Endodermal cell (in vitro differentiated cells): ENCODE measurements at regions not wholly inside any gene's neighbourhood (a gene's known extent, or its start where the extent isn't known, plus 50 kb on each side); places are given as distances from the start of the nearest gene placed in this dataset.
A peak's percentile ranks its signal among the peaks of the same experiment; 100 is the strongest.

Experiments used
- DNase-seq: peaks from one replicate; pipeline ENCODE4 v3.0.0-alpha.2; 2017
- H3K27ac ChIP-seq: 2 replicates; pipeline ENCODE4 v1.5.1; 2013; ENCODE audit warnings: mild to moderate bottlenecking, low read depth, low read length, moderate library complexity
- H3K27me3 ChIP-seq: 2 replicates; pipeline ENCODE4 v1.6.1; 2013; ENCODE audit warnings: mild to moderate bottlenecking, low read length, moderate library complexity; ENCODE audit not compliant: insufficient read depth, control insufficient read depth, poor library complexity, severe bottlenecking
- H3K36me3 ChIP-seq: 2 replicates; pipeline ENCODE4 v1.7.0; 2013; ENCODE audit warnings: mild to moderate bottlenecking, low read length, moderate library complexity; ENCODE audit not compliant: control insufficient read depth, insufficient read depth
- H3K4me1 ChIP-seq: one replicate; pipeline ENCODE4 v1.7.0; 2013; ENCODE audit warnings: low read length; ENCODE audit not compliant: control insufficient read depth, insufficient read depth
- H3K4me3 ChIP-seq: 2 replicates; pipeline ENCODE4 v1.5.1; 2013; ENCODE audit warnings: mild to moderate bottlenecking, low read length, moderate library complexity
- H3K9ac ChIP-seq: 2 replicates; pipeline ENCODE4 v1.6.1; 2013; ENCODE audit warnings: mild to moderate bottlenecking, low read length, moderate library complexity; ENCODE audit not compliant: poor library complexity, severe bottlenecking; ENCODE audit errors: extremely low read depth
- H3K9me3 ChIP-seq: 2 replicates; pipeline ENCODE4 v1.6.1; 2013; ENCODE audit warnings: mild to moderate bottlenecking, low read length, moderate library complexity; ENCODE audit not compliant: control insufficient read depth
- H3K27ac Mint-ChIP-seq: 2 replicates; pipeline ENCODE4 v1.8.0; 2020; ENCODE audit warnings: mixed read lengths
- H3K27me3 Mint-ChIP-seq: 2 replicates; pipeline ENCODE4 v1.8.0; 2021; ENCODE audit warnings: mild to moderate bottlenecking, mixed read lengths; ENCODE audit not compliant: insufficient read depth
- H3K36me3 Mint-ChIP-seq: 2 replicates; pipeline ENCODE4 v1.8.0; 2020; ENCODE audit warnings: low read depth, mixed read lengths
- H3K4me1 Mint-ChIP-seq: 2 replicates; pipeline ENCODE4 v1.8.0; 2020; ENCODE audit warnings: mixed read lengths
- H3K4me3 Mint-ChIP-seq: 2 replicates; pipeline ENCODE4 v1.8.0; 2020; ENCODE audit warnings: mild to moderate bottlenecking, moderate library complexity, mixed read lengths
- H3K9me3 Mint-ChIP-seq: 2 replicates; pipeline ENCODE4 v1.8.0; 2020; ENCODE audit warnings: mild to moderate bottlenecking, mixed read lengths
- CTCF ChIP-seq: fragments of 200-600 bp; sonication (generic); conservative IDR thresholded peaks from 2 replicates; pipeline ENCODE4 v1.5.0; 2021; ENCODE audit warnings: antibody characterized with exemption, mild to moderate bottlenecking
- WGBS, 2 experiments: methylation state at CpG; one replicate each; pipeline versions ENCODE4 v1.1.5 to v1.1.7; 2013; ENCODE audit warnings: missing lambda C conversion rate in 2 of 2, mixed read lengths in 1 of 2; ENCODE audit not compliant: insufficient coverage in 1 of 2, insufficient read length in 1 of 2; 5-methylcytosine and 5-hydroxymethylcytosine counted together

DNA sequence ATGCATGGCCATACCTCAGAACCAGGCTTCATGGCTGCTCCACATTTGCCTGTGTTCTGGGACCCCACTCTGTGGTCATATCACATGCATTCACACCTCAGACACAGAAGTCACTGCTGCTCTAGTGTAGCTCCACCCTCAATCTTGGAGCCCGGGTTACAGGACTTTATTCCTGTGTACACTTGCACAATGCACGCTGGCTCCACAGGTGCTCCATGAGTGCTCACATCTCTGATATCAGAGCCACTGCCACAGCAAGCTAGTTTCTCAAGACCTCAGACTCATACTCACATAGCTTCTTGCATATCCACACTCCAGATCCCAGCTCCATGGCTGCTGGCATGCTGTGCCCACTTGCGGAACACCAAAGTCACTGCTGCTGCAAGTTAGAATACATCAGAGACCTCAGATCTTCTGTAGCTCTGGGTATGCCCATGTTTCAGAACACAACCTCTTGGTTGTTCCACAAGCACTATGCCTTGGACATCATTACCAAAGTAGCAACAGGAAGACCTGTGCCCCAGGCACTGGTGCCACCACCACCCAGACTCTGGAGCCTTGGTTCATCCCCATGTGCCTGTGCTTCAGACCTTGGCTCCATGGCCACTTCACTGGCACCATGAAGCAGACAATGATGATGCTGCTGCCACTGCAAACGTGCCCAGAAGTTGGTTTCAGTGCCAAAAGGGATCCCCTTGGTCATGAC is 269.5 kb upstream of the PCDH20 start:
- Mint-ChIP-seq H3K4me3 (no peak overlapping the region), H3K36me3 (peaks cover 9% of the 10 kb centered on the region), H3K4me1 (no peaks in the 10 kb centered on the region), H3K27me3 (no peaks in the 10 kb centered on the region), H3K27ac (no peak overlapping the region), H3K9me3 (peaks cover 24% of the 10 kb centered on the region)
- no peak for TF ChIP-seq CTCF
- no peaks in the 10 kb centered on the region for H3K4me1 ChIP-seq
- H3K27me3 ChIP-seq = no peaks in the 10 kb centered on the region
- 83 to 89% methylated on average over 3 to 4 of the region's 4 CpGs for WGBS, 2 experiments
- DNase-seq = no peak
- no peak overlapping the region for H3K27ac ChIP-seq
- no peaks in the 10 kb centered on the region for H3K36me3 ChIP-seq
- H3K9me3 ChIP-seq = peaks cover 20% of the 10 kb centered on the region
- no peak overlapping the region for H3K4me3 ChIP-seq
- H3K9ac ChIP-seq = no peak overlapping the region

DNA sequence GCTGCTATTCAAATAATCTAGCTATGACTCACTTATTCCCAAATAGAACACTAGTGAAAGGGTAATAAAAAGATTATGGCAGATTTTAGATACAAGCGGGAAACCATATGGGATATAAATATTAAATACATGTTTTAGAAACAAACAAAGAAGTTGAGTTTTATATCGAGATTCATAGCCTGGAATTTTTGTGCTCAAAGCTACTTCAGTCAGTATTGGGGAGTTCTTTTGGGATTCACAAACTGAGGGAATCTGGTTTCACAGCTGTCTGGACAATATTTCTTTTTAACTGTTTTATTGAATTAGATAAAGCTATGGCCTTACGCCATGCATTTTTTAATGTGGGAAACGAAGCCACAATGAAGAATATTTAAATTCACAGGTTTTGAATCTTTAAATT is 257.1 kb upstream of the PCDH20 start:
- Histone ChIP-seq H3K4me3 (no peak overlapping the region), H3K4me1 (peaks cover 20% of the 10 kb centered on the region), H3K36me3 (no peaks in the 10 kb centered on the region), H3K9ac (no peak overlapping the region), H3K27me3 (no peaks in the 10 kb centered on the region), H3K9me3 (no peaks in the 10 kb centered on the region), H3K27ac (no peak overlapping the region)
- Mint-ChIP-seq H3K27me3 (no peaks in the 10 kb centered on the region), H3K36me3 (no peaks in the 10 kb centered on the region), H3K4me3 (no peak overlapping the region), H3K27ac (no peak overlapping the region), H3K4me1 (peaks cover 28% of the 10 kb centered on the region), H3K9me3 (peaks cover 3% of the 10 kb centered on the region)
- no peak for DNase-seq
- 95% methylated on average over 3 of the region's 4 CpGs for WGBS, 2 experiments
- no peak for TF ChIP-seq CTCF

GRCh38 chr13:61670384-61671161 is 254.9 kb upstream of the PCDH20 start:
- H3K27me3 Mint-ChIP-seq = no peaks in the 10 kb centered on the region
- no peaks in the 10 kb centered on the region for H3K27me3 ChIP-seq
- DNase-seq = no peak
- peak overlapping the region; percentile 85 for H3K27ac Mint-ChIP-seq
- no peak overlapping the region for H3K9ac ChIP-seq
- H3K4me3 Mint-ChIP-seq = peak overlapping the region; percentile 26
- H3K36me3 ChIP-seq = no peaks in the 10 kb centered on the region
- H3K27ac ChIP-seq = no peak overlapping the region
- no peaks in the 10 kb centered on the region for H3K36me3 Mint-ChIP-seq
- peaks cover 22% of the 10 kb centered on the region for H3K4me1 Mint-ChIP-seq
- WGBS, 2 experiments = 95% methylated on average over 9 to 18 of the region's 19 CpGs
- H3K4me3 ChIP-seq = peak overlapping the region; percentile 1
- H3K4me1 ChIP-seq = peaks cover 17% of the 10 kb centered on the region
- no peak for TF ChIP-seq CTCF
- H3K9me3 Mint-ChIP-seq = peaks cover 3% of the 10 kb centered on the region
- H3K9me3 ChIP-seq = no peaks in the 10 kb centered on the region
